ENCODE measurements at regions not wholly inside any gene's neighbourhood (a gene's known extent, or its start where the extent isn't known, plus 50 kb on each side); places are given as distances from the start of the nearest gene placed in this dataset.

- TF ChIP-seq EZH2 (IDR thresholded peaks at IDR 0.05; ENCODE audit: borderline replicate concordance) (no peak), CTCF (IDR thresholded peaks at IDR 0.05; ENCODE audit: poor library complexity) (no peak)
Measured at GRCh38 chr5:26415987-26416779, 622.2 kb downstream of the CDH9 start.

Data from hepatocyte (in vitro differentiated cells).